Lower leg skin (tissue), 4 donors: ENCODE measurements at regions not wholly inside any gene's neighbourhood (a gene's known extent, or its start where the extent isn't known, plus 50 kb on each side); places are given as distances from the start of the nearest gene placed in this dataset.

Source experiments
- DNase-seq, 2 donors: peaks; one replicate each; pipeline ENCODE4 v3.0.0-alpha.2; 2019; ENCODE audit warnings: low spot score in 2 of 2
- H3K4me3 ChIP-seq: fragments of 200-600 bp; sonication (generic); 2 replicates; pipeline ENCODE4 v1.5.1; 2017; ENCODE audit warnings: mild to moderate bottlenecking, low read depth; ENCODE audit not compliant: poor library complexity, severe bottlenecking
- POLR2A ChIP-seq, 2 donors: fragments of 450-650 bp; IDR thresholded peaks; one replicate each; pipeline ENCODE4 v1.6.1; 2016 to 2017; ENCODE audit warnings: antibody characterized with exemption in 2 of 2, mild to moderate bottlenecking in 1 of 2, moderate library complexity in 1 of 2
- WGBS, 2 donors: methylation state at CpG; one replicate each; pipeline ENCODE4 v1.1.5; 2018; 5-methylcytosine and 5-hydroxymethylcytosine counted together
- intact Hi-C: fragments of 100-400 bp; cut with DNase I; formaldehyde crosslinking; loops from one replicate; pipeline ENCODE4 v1.15.0; 2023; ENCODE audit warnings: low total_unique reads
- TF ChIP-seq, protein P1 (sequence below), 3 donors: fragments of 450-650 bp; IDR thresholded peaks; one replicate each; pipeline ENCODE4 v1.5.1; 2016; ENCODE audit warnings: antibody characterized with exemption in 3 of 3, mild to moderate bottlenecking in 3 of 3, moderate library complexity in 2 of 3

DNA sequence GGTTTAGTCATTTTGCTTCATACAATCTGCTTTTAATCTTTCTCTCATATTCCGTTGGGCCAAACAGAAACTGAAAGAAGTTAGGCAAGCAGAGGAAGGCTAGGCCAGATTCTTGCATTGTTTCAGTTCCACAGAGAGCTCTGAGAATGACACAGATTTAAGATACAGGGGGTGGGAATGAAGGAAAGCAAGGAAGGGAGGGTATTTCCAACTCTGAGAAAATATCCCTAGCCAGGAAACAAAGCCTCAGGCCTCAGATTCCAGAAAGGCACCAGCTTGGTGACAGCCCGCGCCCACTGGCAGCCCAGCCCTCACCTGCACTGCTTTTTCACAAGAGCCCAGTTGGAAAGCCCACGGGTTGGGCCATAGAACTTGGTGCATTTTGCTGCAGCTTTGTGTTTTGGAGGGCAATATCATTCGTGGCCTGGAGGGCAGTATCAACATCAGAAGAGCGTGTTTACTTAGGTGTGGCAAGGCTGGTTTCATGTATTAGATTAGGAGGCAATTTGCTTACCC lies 63.5 kb downstream of the ENC1 start:
- intact Hi-C loops: no loop called here
- WGBS, 2 donors: 34 to 49% methylated on average over 6 of the region's 6 CpGs
- no peak for DNase-seq
- TF ChIP-seq, protein P1, sequence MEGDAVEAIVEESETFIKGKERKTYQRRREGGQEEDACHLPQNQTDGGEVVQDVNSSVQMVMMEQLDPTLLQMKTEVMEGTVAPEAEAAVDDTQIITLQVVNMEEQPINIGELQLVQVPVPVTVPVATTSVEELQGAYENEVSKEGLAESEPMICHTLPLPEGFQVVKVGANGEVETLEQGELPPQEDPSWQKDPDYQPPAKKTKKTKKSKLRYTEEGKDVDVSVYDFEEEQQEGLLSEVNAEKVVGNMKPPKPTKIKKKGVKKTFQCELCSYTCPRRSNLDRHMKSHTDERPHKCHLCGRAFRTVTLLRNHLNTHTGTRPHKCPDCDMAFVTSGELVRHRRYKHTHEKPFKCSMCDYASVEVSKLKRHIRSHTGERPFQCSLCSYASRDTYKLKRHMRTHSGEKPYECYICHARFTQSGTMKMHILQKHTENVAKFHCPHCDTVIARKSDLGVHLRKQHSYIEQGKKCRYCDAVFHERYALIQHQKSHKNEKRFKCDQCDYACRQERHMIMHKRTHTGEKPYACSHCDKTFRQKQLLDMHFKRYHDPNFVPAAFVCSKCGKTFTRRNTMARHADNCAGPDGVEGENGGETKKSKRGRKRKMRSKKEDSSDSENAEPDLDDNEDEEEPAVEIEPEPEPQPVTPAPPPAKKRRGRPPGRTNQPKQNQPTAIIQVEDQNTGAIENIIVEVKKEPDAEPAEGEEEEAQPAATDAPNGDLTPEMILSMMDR (IDR thresholded peaks at IDR 0.05): no peak
- TF ChIP-seq POLR2A (IDR thresholded peaks at IDR 0.05): no peak
- no peak overlapping the region for H3K4me3 ChIP-seq

DNA sequence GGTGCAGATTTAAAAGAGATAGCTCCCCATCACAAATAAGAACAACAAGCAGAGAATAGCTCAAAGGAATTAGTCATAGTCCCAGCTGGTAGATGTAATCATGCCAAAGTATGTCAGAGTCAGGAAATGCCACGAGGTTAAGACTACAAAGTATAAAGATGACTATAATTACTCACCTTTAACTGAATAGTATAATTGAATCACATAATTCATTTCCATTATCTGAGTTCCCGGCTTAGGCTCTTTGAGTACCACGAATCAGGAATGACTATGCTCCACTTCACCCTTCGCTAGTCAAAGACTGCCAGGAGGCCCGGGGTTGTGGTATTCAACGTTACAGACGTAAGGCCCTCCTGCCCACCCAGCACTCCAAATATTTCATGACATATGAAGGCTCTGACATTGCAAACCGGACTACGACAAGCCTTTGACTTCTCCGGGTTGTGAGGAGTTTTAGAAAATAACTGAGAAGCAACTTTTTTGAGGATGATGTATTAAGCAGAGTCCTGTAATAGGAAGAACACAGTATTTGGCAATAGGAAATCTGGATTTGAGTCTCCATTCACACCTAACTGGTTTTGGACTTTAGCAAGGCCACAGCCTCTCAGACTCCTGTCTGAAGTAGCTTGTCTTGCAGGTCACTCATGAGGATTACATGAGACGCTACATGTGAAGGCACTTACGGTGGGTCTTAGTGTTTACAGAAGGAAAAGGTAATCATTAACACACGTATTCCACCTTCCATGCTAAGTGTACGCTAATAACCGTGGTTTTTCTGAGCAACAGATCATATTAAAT lies 64.6 kb downstream of the ENC1 start:
- TF ChIP-seq POLR2A (IDR thresholded peaks at IDR 0.05): no peak
- TF ChIP-seq, protein P1 (IDR thresholded peaks at IDR 0.05): no peak
- DNase-seq: no peak
- no peak overlapping the region for H3K4me3 ChIP-seq
- 65 to 71% methylated on average over 15 of the region's 15 CpGs for WGBS, 2 donors
- intact Hi-C loops: no loop called here

DNA sequence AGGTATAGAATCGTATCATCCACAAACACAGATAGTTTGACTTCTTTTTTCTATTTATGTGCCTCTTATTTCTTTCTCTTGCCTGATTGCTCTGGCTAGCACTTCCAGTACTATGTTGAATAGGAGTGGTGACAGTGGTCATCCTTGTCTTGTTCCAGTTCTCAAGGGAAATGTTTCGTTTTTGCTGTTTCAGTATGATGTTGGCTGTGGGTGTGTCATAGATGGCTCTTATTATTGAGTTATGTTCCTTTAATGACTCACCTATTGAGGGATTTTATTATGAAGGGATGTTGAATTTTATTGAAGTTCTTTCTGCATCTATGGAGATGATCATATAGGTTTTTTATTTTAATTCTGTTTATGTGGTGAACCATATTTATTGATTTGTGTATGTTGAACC lies 70.3 kb downstream of the ENC1 start:
- TF ChIP-seq, protein P1 (IDR thresholded peaks at IDR 0.05): no peak
- TF ChIP-seq POLR2A (IDR thresholded peaks at IDR 0.05): no peak
- no peak for DNase-seq
- WGBS, 2 donors: 68 to 87% methylated on average over 2 of the region's 2 CpGs
- H3K4me3 ChIP-seq: no peak overlapping the region
- intact Hi-C loops: no loop called here

DNA sequence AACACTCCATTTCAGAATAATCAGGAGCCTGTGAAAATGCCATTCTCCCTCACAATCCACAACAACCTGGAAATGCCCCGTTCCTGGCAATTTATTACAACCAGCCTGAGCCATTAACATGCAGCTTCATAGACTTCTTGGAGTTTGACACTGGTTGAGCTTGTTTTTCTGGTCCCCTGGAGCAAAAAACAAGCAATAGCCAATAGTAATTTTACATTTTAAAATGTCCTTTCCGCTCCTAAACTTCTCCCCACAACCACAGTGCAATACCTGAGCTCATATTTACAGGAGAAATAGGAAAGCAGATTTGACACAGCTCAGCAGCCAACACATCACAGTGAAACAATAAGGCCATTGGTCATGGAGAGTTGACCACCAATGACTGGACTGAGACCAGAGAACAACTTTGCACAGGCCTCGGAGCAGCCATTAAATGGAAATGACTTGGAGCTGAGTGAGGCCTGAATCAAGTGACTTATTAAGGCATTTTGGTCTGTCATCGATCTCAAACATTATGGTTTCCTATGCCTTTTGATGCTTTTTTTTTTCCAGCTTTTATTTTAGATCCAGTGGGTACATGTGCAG lies 73.0 kb downstream of the ENC1 start:
- no peak overlapping the region for H3K4me3 ChIP-seq
- no peak for DNase-seq
- TF ChIP-seq, protein P1 (IDR thresholded peaks at IDR 0.05): no peak
- TF ChIP-seq POLR2A (IDR thresholded peaks at IDR 0.05): no peak
- 52 to 58% methylated on average over 4 of the region's 4 CpGs for WGBS, 2 donors
- intact Hi-C loops: no loop called here

DNA sequence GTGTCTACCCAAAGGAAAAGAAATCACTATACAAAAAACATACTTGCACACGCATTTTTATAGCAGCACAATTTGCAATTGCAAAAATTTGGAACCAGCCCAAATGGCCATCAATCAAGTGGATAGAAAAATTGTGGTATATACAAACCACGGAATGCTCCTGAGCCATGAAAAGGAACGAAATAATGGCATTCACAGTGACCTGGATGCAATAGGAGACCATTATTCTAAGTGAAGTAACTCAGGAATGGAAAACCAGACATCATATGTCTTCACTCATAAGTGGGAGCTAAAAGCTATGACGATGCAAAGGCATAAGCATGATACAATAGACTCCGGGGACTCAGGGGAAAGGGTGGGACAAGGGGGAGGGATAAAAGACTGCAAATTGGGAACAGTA lies 78.4 kb downstream of the ENC1 start:
- DNase-seq: no peak
- 60 to 65% methylated on average over 5 of the region's 5 CpGs for WGBS, 2 donors
- no peak overlapping the region for H3K4me3 ChIP-seq
- TF ChIP-seq, protein P1 (IDR thresholded peaks at IDR 0.05): no peak
- no peak for TF ChIP-seq POLR2A (IDR thresholded peaks at IDR 0.05)
- intact Hi-C loops: no loop called here
